Right lobe of liver (tissue), 4 donors: ENCODE measurements at regions not wholly inside any gene's neighbourhood (a gene's known extent, or its start where the extent isn't known, plus 50 kb on each side); places are given as distances from the start of the nearest gene placed in this dataset.

ENCODE experiments used
- CTCF ChIP-seq, 4 donors: fragments of 200-600 bp in 3 of 4; fragments of 450-650 bp in 1 of 4; IDR thresholded peaks; one replicate each; pipeline versions ENCODE4 v1.5.1 to v1.8.0; 2016 to 2022; ENCODE audit warnings: antibody characterized with exemption in 4 of 4, mild to moderate bottlenecking in 2 of 4
- POLR2A ChIP-seq: fragments of 450-650 bp; IDR thresholded peaks from one replicate; pipeline ENCODE4 v1.6.1; 2017; ENCODE audit warnings: antibody characterized with exemption, mild to moderate bottlenecking
- donor health status: DM: no; HTN: no; CAD: no.
- donor health status: DM: no; HTN: no; CAD: no.
- donor health status: DM: no; HTN: yes; CAD: no.

GRCh38 chr11:106552694-106553203 lies 465.5 kb downstream of the GUCY1A2 start:
- TF ChIP-seq CTCF (IDR thresholded peaks at IDR 0.05) = no peak
- TF ChIP-seq POLR2A = no peak
